HG02678 (cell line): ENCODE measurements at regions not wholly inside any gene's neighbourhood (a gene's known extent, or its start where the extent isn't known, plus 50 kb on each side); places are given as distances from the start of the nearest gene placed in this dataset.
"Not testable (repeated sequence)": the region's sequence is repeated elsewhere in the genome, so short reads cannot be mapped to it uniquely, and the experiment has no call there.

ENCODE experiments used
- ATAC-seq: cut with Tn5 transposase; IDR thresholded peaks from one replicate; pipeline ENCODE4 v1.9.1; 2021; ENCODE audit warnings: mild to moderate bottlenecking, moderate library complexity; ENCODE audit not compliant: unreplicated experiment

DNA sequence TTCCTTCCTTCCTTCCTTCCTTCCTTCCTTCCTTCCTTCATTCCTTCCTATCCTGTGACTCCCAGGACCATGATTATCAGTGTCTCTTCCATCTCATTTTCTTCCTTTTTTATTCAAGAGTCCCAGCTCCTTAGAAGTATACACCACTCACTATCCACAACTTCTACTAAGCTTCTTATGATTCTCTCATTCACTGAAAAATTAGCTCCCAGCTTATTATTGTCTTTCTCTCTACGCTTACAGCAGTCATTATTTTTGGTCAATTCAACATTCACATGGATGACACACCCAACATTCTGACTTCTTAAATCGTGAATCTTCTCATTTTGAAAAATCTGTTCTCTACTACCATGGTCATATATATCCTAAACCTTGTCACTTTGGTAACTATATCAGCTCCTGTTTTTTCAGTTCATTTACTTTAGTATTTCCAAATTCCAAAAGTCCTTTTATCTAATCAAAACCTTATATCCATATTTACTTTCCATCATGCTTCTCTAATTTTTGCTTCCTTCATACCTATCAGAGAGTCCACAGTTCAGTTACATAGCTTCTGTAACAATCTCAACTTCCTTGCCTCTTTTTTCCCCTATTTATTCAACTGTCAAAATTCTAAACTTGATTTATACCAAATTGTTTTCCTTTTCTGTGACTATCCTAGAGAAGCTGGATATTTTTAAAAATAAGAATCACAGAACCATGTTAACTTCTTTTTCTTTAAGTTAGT lies 677.5 kb downstream of the RAPGEF2 start:
- no peak for ATAC-seq

DNA sequence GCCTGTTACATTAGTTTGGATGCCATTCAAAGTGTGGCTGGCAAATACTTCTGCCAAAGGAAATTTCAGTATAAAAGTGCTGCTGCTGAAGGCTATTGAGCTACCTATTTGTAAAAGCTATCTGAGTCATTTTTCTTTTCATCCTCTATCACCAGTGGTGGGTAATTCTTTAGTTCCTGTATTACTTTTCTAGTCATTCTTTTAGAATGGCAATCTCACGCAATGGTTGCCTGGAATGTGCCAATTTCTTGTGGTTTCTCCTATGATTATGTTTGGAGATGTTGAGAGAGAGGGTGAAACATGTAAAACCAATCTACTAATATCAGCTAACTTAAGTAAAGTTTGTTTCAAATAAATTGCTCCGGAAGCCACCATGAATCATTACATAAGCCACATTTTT lies 685.0 kb downstream of the RAPGEF2 start:
- ATAC-seq: no peak

DNA sequence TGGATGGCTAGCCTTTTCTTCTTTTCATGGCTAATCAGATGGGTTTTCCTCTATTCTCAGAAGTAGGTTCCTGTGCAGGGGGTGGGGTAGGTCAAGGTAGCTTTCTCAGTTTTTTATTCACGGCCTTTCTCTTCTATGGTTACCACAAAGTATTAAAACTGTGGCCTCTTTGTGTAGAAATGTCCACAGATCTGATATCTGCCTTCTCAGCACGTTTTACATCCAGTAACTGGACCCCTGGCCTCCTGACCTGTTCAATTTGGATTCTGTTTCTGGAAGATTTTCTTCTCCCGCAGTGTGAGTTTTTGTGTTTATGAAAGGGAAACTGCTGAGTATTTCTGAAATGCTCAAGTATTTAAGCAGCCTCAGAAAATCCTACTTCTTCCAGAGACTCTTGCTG lies 688.5 kb downstream of the RAPGEF2 start:
- no peak for ATAC-seq

DNA sequence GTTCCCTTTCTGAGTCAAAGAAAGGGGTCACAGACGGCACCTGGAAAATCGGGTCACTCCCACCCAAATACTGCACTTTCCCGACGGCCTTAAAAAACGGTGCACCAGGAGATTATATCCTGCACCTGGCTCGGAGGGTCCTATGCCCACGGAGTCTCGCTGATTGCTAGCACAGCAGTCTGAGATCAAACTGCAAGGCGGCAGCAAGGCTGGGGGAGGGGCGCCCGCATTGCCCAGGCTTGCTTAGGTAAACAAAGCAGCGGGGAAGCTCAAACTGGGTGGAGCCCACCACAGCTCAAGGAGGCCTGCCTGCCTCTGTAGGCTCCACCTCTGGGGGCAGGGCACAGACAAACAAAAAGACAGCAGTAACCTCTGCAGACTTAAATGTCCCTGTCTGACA lies 701.7 kb downstream of the RAPGEF2 start:
- not testable (repeated sequence) for ATAC-seq

DNA sequence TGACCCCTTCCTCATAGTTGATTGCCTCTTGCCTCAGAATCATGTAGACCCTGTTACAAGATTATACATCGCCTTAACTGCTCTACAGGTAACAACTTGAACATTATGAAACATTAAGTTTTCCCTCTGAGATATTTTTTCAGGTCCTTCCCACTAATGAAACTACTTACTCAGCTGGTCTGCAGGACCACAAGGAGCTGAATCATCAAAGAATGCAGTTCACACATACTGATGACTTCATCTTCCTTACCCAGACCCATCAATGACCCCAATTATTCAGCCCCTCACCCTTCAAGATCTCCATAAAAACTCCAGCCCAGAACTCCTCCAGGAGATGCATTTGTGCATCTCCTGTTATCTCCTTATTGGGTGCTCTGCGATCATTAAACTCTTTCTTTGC lies 720.9 kb downstream of the RAPGEF2 start:
- no peak for ATAC-seq

DNA sequence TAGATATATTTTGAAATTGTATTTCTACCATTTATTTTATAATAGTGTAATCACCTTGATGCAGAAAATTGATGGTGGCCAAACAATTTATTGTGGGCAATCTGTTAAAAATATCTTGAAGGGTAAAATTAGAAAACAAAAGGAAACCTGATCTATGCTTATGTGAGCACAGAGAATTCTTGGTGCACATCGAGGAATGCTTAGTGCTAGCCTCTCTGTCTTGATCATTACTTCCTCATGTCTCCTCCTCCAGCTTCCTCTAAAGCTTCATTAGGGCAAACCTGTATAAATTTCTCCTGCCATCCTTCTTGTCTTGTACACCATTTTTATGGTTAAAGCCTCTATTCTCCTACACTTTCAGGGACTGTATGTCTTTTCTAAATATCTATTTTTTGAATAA lies 725.8 kb downstream of the RAPGEF2 start:
- no peak for ATAC-seq

DNA sequence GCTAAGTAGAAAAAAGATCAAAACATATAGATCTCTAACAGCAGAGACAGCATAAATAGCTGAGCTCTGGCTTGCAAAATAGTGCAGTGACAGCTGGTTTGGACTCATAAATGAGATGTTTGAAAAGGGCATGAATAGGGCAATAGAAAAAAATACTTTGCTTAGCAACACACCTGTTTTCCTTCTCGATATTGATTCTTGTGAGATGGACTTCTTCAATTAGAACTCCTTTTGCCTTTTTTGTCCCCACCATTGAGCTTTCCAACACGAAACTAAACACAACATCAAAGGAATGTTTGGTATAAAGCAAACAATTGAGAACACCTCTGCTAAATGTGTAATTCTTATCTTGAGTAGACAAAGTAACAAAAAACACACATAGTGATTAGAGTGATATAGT lies 726.3 kb downstream of the RAPGEF2 start:
- ATAC-seq: no peak

DNA sequence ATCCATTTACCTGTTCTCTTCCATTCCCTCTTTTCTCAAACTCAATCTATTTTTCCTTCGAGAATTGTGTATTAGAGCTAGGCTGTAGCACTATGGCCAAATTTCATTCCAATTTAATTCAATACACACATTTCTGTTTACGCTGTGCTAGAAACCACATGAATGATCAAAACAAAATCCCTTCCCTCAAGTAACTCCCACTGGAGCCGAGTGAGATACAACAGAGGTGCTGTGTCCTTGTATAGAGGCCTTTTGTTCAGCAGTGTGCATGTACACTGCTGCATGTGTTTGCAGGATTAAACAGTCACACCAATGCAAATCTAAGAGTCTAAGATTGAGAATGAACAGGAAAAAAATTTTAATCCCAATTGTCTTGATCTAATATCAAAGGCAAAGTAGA lies 734.2 kb downstream of the RAPGEF2 start:
- no peak for ATAC-seq

DNA sequence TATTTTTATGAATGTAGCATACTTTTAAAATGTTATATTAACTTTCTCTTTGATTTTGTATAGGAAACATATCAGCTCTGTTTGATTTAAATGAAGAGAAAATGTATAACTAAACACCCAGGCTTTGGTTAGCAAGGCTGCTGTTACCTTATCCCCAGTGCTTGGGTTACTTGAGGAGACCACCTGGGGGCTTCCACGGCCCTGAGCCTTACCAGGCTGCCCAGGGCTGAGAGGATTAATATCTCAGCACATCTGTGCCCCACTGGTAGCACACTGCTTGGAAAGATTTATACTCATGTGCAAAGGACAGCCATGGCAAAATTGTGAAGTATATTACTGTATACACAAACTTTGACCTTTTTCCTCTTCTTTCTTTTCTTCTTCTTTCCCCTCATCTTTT lies 752.9 kb downstream of the RAPGEF2 start:
- ATAC-seq: no peak

DNA sequence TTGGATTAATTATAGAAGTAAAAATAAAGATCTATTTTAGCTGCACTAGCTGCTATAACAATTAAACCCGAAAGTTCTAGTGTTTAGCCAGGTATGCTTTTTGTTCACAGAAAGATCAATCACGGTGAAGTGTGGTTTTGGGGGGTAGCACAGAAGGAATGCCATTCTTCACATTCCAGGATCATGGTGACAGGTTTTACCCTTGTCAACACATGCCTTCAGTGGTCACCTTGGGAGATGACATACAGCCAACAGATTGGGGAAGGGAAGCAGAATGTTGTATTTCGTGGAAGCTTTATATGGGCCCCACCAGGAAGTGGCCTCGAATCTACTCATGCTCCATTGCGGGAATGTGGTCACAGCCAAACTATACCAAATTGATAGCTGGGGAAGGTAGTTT lies 753.6 kb downstream of the RAPGEF2 start:
- no peak for ATAC-seq

DNA sequence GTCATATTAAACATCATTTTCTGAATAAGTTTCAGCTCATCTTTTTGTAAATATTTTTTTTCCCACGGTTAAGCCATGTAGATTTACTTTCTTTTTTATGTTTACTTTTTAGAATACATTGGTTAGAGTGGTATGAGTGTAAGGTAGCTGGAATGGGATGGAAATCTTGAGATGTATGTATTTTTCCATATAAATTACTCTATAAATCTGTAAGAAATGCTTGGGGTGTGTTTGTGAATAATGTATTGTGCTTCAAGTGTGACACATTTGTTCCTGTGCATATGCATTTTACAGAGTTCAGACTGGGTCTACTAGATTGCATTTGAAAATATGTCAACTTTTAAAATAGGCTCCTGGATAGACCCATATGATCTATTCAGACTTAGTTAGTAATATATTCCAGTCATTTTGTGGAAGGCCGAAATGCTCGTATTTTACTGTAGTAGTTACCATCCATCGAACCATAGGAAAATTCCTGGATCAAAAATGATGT lies 756.8 kb downstream of the RAPGEF2 start:
- no peak for ATAC-seq

DNA sequence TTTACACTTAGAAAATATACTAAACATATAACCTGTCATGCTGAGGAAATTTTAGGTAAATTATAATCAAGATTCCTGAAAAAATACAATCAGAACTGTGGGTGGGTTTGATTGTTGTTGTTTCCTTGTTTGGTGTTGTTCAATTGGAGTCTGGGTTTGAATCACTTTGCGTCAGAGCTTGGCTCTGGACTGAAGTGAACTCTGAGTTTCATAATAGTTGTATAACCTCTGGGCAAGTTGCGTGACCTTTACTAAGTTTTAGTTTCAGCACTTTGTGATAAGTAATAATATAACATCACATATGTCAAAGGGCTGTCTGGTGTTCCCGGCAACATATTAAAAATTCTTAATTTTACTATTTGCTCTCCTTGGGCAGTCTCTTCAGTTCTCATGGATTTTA lies 758.1 kb downstream of the RAPGEF2 start:
- ATAC-seq: no peak

DNA sequence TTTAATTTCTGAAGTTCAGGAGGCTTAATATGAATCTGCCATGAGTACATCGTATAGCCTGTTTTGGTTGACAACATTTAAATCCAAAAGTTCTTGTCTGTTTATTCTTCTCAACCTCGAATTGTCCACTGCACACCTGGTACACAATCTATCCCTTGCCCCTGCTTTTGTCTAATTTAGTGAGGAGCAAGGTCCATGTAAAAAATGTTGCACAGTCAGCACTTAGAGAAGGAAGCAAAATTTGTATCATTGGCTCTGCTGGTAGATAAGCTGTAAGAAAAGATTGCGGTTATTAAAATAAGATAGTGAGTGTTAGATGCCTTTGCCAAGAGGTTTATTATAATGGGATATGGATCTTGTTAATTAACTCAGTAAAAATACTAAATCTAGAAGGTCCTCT lies 761.5 kb downstream of the RAPGEF2 start:
- ATAC-seq: no peak

DNA sequence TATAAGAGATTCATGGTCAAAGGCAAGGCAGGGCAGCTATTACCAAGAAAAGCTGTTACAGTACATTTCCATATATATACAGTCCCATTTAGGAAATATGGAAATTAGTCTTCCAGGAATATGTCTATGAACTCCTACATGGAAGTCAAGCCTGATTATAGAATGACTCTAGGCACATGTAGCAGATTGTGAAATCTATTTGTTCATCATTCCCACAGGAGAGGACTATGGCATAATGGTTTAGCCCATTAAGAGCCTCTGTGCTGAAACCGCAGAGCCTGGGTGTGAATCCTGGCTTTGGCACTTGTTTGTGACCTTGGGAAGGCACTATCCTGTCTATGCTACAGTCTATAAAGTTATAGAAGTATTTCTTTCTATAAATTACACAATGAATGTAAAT lies 764.8 kb downstream of the RAPGEF2 start:
- ATAC-seq: no peak

DNA sequence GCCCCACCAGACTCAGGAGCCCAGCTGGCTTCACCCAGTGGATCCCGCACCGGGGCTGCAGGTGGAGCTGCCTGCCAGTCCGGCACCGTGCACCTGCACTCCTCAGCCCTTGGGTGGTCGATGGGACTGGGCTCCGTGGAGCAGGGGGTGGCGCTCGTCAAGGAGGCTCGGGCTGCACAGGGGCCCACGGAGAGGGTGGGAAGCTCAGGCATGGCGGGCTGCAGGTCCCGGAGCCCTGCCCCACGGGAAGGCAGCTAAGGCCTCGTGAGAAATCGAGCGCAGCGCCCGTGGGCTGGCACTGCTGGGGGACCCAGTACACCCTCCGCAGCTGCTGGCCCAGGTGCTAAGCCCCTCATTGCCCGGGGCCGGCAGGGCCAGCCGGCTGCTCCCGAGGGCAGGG lies 766.1 kb downstream of the RAPGEF2 start:
- not testable (repeated sequence) for ATAC-seq

DNA sequence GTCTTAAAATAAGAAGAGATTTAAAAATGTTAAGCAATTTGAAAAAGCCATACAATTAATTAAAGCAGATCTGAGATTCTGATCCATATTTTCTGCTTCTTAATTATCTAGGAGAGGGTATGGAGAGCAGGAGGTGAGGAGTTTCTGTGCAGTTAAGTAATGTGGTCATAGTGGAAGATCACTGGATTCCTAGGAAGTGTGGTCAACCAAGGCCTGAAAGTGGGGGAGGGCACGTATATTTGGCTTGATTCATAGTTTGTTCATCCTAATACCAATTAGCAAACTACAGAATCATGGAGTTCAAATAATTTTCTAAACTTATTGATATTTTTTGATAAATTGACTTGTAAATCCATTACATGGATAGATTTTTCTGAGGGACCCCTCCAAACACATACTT lies 768.3 kb downstream of the RAPGEF2 start:
- ATAC-seq: no peak

DNA sequence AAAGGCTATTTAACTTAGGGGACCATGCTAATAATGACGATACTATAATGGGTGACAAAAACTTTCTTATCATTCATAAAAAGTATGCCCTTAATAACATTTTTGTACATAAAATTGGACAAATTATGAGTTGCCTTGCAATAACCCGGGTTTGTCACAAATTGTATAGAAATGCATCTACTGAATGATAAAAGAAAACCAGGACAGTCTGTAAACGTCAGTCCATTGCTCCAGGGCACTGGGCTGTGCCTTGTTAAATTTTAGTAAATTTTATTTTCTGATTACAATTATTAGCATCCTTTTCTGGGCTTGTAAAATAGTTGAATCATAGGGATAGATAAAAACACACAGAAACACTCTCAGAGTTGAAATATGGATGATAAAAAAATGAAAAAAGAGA lies 778.3 kb downstream of the RAPGEF2 start:
- no peak for ATAC-seq

DNA sequence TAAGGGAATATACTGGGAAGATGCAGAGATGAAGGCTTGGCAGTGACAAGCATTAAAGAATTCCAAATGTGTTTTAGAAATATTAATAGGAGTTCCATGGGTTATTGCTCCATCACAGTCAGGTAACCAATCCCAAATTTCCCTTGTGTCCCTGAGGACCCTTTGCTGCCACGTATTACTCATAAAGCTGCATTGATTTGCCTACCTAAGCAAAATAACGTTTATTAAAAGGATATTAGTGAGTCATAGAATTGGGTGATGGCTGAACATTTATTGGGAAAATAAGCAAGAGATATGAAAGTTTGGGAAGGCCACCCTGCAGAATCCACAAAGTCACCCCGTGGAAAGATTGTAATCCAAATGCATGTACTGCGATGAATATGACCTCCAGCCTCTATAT lies 782.1 kb downstream of the RAPGEF2 start:
- ATAC-seq: no peak

DNA sequence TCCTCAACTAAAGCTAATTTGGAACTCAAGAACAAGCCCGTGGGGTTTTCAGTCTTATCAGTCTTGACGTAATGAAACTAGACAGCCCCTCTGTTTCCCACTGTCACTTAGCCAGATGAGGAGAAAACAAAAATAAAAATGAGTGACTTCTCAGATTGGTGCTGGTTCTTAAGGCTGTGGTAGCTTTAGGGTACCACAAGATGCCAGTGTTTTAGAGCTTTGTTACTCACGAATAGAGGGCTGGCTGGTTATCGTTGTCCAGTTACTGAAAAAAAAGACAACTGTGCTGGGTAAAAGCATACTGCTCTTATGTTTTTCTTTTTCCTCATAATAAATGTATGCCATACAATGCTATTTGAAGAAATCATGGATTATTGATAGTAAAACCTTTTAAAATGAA lies 796.7 kb downstream of the RAPGEF2 start:
- ATAC-seq: no peak

DNA sequence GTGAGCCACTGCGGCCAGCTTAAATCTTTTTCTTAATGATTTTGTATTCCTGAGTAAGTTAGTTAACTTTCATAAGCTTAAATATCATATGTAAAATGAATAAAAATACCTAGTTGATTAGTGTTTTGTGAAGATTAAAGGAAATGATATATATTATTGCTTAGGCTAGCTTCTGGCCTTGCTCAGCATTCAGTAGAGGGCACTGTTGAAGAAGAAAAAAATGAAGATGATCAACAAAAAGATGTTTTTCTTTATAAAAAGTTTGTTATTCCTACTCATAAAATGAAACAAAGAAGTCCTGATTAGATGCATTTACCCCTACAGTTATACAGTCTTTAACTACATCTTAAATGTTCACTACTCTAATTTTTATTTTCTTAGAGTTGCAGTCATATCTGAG lies 797.7 kb downstream of the RAPGEF2 start:
- ATAC-seq: no peak

DNA sequence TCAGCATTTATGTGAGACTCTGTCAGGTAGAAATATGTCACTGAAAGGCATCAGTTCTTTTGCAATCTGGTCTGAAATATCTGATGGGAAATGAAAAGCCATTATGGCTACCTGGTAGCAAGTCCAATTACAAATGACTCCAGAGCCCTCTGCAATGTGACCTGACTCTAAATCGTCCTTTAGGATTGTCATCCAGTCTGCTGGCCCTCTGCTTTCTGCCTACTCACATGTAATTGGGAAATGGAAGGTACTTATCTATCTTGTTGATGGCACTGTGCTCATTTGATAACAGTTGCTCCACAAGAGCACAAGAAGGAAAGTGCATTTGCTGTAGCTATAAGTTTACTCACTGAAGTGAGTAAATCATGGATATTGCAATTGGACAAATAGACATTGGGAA lies 799.8 kb downstream of the RAPGEF2 start:
- no peak for ATAC-seq

DNA sequence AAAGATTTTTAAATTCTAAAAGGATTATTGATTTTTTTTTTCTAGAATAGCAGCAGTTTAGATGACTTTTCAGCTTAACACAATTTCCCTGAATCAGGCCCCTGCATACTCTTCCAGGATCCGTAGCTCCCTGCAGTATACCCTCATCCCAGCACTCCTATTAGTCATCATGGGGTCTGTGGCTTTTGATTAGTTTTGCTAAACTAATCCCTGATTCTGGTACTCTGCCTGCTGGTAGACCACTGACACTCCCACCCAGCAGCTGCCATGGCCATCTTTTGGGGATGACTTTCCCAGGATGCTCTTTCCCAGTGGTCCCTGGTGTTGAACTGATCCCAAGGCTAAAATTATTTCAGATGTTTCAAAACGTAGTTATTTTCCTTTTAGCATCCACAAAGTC lies 802.0 kb downstream of the RAPGEF2 start:
- ATAC-seq: no peak

DNA sequence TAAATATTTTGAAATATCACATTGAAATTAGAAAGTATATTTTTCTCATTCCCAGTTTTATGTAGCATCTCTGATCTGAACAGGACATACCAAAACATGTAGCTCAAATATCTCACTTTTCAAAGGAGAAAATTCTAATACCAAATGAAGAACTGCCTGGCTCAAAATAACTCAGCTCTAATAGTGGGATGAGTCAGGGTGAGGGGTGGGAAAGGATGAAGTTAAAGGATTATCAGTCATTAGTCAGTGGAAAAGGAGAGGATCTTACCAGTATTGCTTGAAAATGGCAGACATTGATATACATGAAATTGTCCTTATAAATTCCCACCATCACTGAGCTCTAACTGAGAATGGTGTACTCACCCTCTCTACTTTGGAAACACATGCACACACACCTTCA lies 803.2 kb downstream of the RAPGEF2 start:
- ATAC-seq: no peak
